ENCODE measurements at regions not wholly inside any gene's neighbourhood (a gene's known extent, or its start where the extent isn't known, plus 50 kb on each side); places are given as distances from the start of the nearest gene placed in this dataset.

DNA sequence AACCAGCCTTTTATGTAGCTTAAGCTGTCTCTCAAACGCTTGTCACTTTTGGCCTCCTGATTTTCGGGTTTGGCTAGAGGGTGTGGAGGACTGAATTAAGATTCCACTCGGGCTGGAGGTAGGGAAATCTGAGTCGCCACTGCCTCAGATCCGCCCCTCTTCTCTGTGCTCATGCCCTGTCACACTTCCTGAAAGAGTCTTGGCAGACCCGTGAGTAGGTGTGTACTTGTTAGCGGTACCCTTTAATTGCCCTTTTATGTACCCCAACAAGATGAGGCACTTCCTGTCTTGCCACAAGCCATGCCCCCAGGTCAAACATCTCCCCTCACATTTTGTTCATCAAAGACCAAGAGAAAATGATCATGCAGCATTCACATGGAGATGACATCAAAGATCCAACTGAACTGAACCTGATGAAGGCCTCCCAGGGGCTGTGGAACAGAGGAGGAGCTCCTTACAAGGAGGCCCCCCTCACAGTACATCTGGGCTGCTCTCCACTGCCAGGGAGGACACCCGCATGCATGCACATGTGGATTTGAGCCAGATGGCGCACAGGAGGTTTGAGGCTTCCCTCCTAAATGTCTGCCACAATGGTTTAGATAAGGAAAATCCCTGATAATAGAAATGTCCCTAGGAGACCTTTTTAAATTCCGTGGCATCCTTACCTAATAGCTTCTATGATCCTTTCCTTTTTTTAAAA lies 86.5 kb upstream of the CDKN3 start:
- Histone ChIP-seq H3K27ac (ENCODE audit: low read depth, low read length) (no peak overlapping the region), H4K20me1 (replicated peaks in 1 of 2; ENCODE audit: control insufficient read depth in 1 of 2, insufficient read depth in 2 of 2, low read length in 2 of 2) (no peaks in the 10 kb centered on the region), H2BK20ac (ENCODE audit: low read length) (no peak overlapping the region), H2BK15ac (ENCODE audit: low read length) (no peak overlapping the region), H4K5ac (ENCODE audit: insufficient read length, low read depth, low read length) (no peak overlapping the region), H2BK5ac (ENCODE audit: low read depth, low read length) (no peak overlapping the region), H3K4ac (replicated peaks; ENCODE audit: insufficient read length, low read depth, low read length) (no peak overlapping the region), H2AFZ (ENCODE audit: low read length) (no peak overlapping the region), H4K91ac (replicated peaks; ENCODE audit: insufficient read length, low read length) (no peak overlapping the region), H3K18ac (ENCODE audit: extremely low read depth, low read length) (no peak overlapping the region), H3K4me1 (replicated peaks in 1 of 4; ENCODE audit: control insufficient read depth in 3 of 4, insufficient read depth in 4 of 4, low read length in 3 of 4) (no peaks in the 10 kb centered on the region), H3K27me3 (replicated peaks in 1 of 4; ENCODE audit: control insufficient read depth in 3 of 4, extremely low read depth in 1 of 4, insufficient read depth in 3 of 4, low read length in 3 of 4) (no peaks in the 10 kb centered on the region; a peak in 1 of 7 replicates), H2AK5ac (ENCODE audit: low read depth, low read length) (no peak overlapping the region), H2BK12ac (ENCODE audit: low read depth, low read length) (no peak overlapping the region), H3K9me3 (ENCODE audit: insufficient read depth in 2 of 2, low read depth in 1 of 2, low read length in 1 of 2) (no peaks in the 10 kb centered on the region), H3K9ac (replicated peaks in 1 of 4; ENCODE audit: extremely low read depth in 1 of 4, low read depth in 3 of 4, low read length in 3 of 4) (no peak overlapping the region), H3K23me2 (ENCODE audit: low read depth, low read length) (no peaks in the 10 kb centered on the region), H3K79me1 (ENCODE audit: low read depth, low read length) (no peaks in the 10 kb centered on the region), H3K23ac (ENCODE audit: insufficient read length) (no peak overlapping the region), H3K56ac (replicated peaks; ENCODE audit: insufficient read length, low read depth, low read length) (no peak overlapping the region), H3K36me3 (ENCODE audit: control insufficient read depth in 2 of 4, insufficient read depth in 4 of 4, low read length in 3 of 4) (no peaks in the 10 kb centered on the region), H3K4me2 (ENCODE audit: insufficient read depth in 1 of 2, low read depth in 2 of 2, low read length in 2 of 2) (no peak overlapping the region), H2BK120ac (replicated peaks; ENCODE audit: low read depth, low read length) (no peak overlapping the region), H4K8ac (ENCODE audit: extremely low read depth, insufficient read depth, low read length) (no peak overlapping the region), H3K4me3 (ENCODE audit: extremely low read depth in 1 of 4, insufficient read depth in 2 of 4, low read depth in 3 of 4, low read length in 4 of 4) (no peak overlapping the region), H3K79me2 (ENCODE audit: control insufficient read depth in 1 of 2, insufficient read depth in 2 of 2, low read length in 2 of 2) (no peaks in the 10 kb centered on the region), H3K14ac (ENCODE audit: insufficient read length) (no peak overlapping the region)
- FAIRE-seq = no peak
- no peak for DNase-seq (ENCODE audit: low read depth in 1 of 2, low spot score in 2 of 2)
- ChIA-PET POLR2A (ENCODE audit: partially characterized antibody) (no interaction called here), CTCF (ENCODE audit: partially characterized antibody) (interaction anchor here (0.6 to 1.2 kb wide), 2 partner anchors 135 to 259 kb away, joined by 3 to 5 read pairs; no protein-coding TSS in a partner anchor)
- WGBS, 2 experiments (ENCODE audit: extremely low coverage in 1 of 2, insufficient coverage in 1 of 2, insufficient read length in 1 of 2, insufficient replicate concordance in 2 of 2, low coverage in 1 of 2, low lambda C conversion rate in 2 of 2, missing lambda C conversion rate in 1 of 2) = 92% methylated on average over 10 of the region's 10 CpGs; no CpG with 5 or more reads in 1 of the 2 experiments
- no peak for TF ChIP-seq ATF2 (IDR thresholded peaks at IDR 0.05; ENCODE audit: low read length)
- no peak for TF ChIP-seq POLR2A (IDR thresholded peaks at IDR 0.05; ENCODE audit: control extremely low read depth in 1 of 2, low read depth in 2 of 2, low read length in 2 of 2)
- no peak for TF ChIP-seq ASH2L (IDR thresholded peaks at IDR 0.05; ENCODE audit: low read length)
